ENCODE measurements at regions not wholly inside any gene's neighbourhood (a gene's known extent, or its start where the extent isn't known, plus 50 kb on each side); places are given as distances from the start of the nearest gene placed in this dataset.

DNA sequence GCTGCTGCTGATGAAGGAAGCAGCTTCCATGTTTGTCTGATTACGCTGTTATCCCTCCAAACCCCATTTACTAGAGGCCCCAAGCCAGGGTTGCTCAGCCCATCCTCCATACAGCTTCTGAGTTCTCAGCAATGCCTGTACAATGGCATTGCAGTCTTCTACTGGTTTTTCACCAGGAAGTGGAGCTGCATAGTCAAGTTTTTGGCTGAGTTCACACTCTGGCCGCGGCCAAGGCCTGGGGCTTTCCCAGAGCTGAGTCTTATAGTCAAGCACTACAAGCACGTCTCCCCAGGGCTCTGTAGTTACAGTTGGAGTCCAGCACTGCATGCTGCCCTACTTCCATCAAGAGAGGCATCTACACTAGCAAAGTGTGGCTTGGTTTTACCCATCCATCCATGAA lies 182.5 kb downstream of the POU4F1 start:
- DNase-seq, result no peak

DNA sequence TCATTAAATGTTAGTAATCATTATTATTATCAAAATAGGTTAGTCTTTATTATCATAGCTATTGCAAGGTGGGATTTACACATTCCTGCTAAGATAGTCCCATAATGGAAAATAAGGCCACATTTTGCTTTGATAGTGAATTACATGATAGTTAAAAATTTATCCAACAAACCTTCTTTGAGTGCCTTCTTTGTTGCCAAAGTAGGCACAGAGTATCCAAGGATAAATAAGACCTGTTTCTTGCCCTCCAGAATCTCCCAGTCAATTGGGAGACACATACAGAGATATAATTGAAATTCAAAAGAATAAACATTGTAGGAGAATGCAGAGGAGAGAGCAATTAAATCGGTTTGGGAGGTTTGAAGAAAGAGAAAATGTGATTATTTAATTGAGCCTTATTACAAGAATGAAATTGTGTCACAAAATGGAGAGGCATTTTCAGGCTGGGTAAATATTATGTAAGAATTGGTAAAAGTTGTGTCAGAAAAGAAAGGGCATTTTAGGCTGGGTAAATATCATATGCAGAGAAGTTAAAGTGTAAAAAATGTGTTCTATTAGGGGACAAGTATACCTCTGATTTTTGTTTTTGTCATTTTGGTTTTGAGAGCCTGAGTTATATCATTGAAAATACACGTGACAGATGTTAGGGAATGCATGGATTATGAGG lies 189.3 kb downstream of the POU4F1 start:
- DNase-seq, result no peak

DNA sequence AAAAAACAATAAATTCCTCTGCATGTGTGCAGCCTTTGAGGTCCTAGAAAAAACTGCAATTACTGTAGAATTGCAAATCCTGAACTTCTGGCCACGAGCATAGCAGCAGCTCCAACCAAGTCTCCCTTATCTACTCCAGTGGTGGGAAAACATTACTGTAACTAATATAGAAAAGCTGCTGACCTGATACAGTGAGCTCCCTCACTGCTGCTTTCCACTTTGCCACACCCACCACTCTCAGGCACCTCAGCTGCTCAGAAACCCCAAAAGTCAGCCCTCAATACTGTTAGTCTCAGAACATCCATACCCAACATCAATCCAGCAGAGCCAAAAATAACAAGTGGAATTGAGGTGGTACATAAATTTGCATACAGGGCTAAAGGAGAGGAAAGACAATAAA lies 192.5 kb downstream of the POU4F1 start:
- DNase-seq, result no peak

DNA sequence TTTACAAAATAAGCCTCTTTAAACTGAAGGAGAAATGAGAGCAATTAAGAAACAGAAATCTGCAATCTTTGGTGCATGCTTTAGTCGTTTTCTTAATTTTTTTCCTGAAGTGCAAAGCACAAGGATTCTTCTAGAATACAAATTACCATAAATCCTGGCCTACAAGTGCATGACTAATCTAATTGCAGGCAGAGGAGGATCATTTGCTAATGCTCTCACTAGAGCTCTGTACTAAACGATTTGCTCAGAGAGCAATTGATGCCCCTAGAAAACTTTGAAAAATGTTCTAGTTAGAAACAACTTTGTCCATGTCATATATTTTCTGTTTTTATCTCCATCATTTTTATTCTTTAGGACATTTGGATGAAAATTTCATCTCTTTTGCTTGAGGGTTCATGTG lies 193.2 kb downstream of the POU4F1 start:
- no peak for DNase-seq

DNA sequence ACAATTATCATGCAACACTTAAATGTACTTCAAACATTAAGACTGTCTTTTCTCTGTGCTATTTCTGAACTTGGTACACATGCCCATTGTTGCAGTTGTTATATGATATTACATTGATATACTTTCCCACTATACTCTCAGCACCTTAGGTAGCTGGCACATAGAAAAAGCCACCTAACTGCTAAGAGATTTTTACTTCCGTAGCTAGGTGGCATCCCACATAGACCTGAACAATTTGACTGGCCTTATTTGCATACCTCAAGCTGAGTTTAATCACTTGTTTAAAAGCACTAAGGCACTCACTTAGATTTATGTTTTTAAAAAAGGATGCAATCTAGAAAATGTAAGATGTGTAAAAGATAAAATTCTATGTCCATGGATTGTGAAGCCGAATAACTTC lies 194.2 kb downstream of the POU4F1 start:
- DNase-seq, result no peak

DNA sequence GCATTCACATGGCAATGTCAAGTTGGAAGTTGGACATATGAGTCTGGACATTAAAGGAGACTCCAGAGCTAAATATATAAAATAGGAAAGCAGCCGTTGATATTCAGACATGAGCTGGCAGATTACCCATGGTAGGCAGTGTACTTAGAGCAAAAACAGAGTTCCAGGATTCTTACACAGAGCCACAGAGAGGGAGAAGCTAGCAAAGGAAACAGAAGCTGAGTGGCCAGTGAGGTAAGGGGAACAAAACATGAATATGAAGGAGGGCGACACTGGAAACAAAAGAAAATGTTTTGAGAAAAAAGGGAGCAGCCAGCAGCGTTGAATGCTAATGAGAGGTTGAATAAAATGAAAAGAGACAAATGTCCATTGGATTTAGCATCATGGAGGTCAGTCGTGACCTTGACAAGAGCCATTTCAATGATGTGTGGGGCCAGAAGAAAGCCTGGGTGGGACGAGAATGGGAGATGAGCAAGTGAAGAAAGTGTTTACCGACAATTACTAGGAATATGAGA lies 198.4 kb downstream of the POU4F1 start:
- no peak for DNase-seq

DNA sequence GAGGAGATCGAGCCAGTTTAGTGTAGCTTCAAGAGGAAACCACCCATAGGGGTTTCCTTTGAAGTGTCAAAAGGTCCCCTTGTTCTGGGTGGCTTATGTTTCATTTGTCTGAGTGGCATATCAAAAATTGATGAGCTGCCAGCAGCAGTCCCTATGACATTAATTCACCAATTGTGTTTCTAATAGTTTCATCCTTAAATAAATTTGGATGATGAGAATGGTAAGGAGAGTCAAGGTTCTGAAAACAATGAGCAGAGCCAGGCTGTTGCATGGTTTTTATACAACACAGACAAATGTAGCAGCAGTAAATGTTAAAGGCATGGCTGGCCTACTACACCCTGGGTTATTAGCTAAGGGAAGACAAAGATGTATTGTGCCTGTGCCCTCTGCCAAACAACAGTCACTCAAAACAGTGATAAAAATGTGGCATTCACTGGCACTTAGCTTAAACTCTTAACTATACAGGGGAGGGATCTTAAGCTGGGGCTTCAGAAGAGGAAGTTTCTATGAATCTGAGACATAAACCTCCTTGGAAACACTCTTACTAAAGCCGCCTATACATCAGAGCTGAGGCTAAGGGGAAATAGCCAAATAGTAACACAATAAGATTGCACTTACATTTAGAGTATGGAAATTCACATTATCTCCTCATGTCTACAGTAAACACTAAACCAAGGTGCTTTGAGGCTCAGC lies 200.5 kb downstream of the POU4F1 start:
- DNase-seq, result no peak

DNA sequence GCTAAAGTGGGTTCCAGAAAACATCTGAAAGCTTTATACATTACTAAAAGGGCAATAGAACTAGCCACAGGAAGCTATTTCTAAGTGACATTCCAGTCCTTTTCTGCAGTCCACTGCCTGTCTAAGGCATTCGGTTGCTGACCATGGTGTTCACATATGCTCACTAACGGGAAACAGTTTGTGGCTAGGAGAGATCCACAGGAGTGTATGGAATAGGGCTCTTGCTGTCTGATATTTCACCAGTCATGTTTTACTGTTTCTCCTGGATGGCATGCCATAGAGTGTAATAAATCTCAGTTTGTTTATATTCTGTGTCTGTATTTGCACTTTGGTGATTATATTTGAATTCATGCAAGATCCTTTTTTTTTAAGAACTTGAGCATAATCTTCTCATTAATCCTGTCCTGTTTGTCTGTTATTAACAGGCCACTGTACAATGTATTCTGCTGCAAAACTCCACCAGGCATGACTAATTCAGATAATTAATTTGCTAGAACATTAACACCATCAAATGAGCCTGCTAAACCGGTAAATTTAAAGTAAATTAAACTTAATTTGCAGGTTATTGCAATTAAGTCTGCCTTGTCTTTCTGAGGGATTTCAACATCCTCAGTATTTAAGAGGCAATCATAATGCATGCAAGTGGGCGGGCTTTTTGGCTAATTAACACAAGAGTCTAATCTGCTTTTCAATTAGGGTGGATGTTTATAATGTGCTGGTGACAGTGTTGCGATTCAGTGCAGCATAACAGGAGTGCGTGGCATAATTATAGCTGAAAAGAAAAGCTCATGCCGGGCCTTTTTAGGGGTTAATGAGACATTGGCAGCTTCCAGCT lies 201.3 kb downstream of the POU4F1 start:
- DNase-seq, result no peak

DNA sequence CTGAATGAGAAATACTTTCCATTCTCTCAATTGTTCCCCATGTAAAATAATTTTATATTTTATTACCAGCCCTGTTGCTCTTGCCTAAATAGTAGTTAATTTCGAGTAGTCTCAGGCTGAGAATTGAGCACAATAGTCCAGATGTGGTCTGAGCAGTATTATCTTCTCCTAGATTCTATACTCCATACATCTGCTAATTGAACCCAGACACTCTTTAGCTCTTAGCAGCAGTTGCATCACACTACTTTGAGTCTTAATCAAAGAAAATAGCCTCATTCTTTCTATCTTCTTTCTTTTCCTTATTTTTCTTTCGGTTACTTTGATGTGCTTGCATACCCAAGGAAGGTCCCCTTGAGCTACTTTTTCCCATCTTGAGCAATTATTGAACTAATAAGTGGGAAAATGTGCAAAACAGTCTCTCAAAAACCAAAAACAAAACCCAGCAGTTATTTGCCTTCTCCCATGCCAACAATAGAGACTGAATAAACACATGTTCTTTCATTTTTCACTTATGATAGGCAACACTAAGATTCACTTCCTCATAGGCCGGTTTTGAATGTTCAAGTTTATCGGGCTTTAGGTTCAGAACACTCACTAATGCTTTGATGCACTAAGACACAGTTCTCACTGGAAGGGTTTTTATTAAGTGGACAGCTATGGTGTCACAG lies 204.5 kb downstream of the POU4F1 start:
- no peak for DNase-seq

DNA sequence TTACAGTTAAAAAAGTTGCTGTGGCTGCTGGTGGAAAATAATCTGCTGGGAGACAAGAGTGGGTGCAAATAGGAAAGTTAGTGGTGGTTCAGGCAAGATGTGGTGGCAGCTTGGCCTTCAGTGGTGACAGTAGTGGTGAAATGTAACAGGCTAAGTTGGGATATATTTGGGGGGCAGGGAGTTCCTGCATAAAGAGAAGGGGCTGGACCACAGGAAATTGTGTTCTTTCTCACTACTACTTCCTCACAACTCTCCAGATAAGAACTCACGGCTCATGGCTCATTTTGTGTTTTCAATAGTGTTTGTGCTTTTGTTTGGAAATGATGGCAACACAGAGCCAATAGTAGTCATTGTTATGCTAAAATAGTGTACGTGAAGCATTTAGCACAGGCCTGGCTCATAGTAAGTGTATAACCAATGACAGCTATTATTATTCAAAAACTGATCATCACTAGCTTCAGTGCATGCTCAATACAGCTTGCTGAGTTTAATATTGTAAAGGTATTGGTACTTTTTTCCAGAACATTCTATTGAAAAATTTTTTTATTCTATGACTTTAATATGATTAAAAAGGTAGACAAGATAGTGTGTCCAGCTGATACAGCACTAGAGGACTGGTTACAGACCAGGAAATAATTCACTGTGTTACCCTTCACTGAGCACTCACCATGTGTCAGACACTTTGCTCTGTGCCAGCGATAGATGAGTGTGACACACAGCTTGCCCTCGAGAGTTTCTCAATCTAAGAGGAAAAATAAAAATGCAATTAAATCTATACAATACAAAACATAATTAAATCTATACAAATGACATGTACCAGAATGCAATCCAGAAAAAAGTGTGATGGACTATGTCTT lies 209.8 kb downstream of the POU4F1 start:
- DNase-seq, result no peak

DNA sequence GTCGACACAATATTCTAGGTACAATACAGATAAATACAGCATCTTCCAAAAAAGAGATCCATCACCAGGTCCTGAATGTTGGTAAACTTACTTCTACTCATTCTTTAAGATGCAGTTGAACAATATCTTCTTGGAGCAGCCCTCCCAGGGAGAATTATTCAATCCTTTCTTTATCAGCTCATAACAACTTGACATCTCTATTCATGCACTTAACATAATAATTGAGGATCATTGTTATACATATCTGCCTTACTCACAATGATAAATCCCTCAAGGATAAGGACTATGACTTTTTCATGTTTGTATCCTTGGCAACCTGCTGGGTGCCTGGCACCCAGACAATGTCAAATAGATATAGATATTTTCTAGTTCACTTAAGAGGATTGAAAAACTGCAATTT lies 219.5 kb downstream of the POU4F1 start:
- no peak for DNase-seq

DNA sequence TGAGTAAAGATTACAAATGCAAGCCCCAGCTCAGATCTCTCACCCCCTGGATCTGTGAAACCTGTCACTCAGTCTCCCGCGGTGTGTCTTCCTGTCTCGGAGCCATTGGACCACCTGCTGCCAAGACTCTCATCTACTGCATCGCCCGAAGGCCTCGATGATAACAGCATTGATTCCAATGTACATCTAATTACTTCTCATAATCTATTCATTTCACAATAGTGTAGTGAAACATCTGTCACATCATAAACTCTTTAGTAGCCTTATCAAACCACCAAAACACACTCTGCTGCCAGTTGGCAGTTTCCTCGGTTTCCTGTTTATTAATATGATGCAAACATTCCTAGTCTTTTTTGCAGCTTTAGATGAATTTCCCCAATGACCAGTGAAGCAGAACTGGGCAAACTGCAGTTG lies 220.3 kb downstream of the POU4F1 start:
- DNase-seq, result peak in 1 of 2 experiments; percentile 28

DNA sequence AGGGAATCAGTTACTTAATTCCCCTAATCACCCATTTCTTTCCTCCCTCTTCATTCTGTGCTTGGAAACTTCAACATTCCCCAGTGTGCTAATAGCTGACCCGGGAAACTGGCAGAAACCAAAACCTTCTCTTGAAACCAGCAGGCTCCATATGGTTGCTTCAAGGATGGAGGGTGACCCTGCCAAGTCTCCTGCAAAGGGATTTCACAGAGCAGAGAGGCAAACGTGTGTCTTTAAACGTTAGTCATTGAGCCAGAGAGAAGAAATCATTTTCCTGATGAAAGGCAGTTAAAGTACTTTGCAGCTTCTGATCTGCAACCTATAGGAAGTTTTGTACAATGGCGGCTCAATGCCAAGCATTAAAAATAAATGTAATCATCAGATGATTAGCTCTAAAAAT lies 220.9 kb downstream of the POU4F1 start:
- peak in 1 of 2 experiments; percentile 70 for DNase-seq

DNA sequence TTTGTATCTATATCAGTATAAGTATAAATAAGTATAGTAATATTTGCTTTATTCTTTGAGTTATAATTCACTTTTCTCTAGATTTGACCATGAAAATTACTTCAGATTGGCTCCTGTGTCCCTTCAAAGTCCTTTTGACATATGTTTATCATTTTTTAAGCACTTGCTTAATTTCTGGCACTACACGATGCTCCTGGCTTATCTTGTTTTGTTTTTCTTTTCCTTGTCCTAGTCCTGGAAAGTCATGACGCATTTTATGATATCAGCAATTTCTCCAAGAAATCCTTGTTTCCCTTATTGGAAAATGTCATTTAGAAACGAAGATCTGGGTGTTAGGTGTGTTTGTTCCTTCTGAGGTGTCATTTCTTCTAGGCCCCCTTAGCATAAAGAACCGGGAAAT lies 226.5 kb downstream of the POU4F1 start:
- no peak for DNase-seq

DNA sequence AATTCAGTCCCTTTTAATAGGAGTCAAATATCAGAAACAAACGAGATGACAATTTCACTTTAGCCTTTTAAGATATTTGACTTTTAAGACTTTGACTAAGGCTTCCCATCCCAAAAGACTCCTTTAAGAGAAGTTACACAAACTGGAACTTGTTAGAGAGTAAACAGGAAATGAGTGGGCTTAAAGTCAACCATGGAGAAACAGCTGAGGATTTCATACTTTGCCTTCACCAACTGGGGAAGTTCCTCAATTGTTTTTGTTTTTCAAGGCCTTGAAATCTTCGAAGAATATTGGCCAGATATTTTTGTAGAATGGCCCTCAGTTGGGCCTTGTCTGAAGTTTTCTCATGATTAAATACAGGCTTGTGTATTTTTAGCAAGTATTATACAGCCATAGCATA lies 227.3 kb downstream of the POU4F1 start:
- no peak for DNase-seq

DNA sequence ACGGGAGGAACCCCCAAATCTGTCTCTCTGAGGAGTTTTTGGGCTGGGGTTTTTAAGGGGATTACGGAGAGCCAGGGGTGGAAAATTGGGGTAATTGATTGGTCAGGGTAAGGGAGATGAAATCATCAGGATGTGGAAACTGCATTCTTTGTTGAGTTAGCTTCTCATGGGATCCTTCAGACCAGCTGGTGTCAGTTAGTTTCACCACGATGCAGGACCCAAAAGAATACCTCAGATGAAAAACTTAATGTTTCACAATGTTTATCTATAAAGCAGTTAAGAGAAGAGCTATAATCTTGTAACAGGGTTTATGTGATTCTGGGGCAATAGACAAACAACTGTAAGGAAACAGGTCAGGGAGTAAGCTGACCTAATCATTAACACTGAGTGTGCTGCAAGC lies 230.8 kb downstream of the POU4F1 start:
- no peak for DNase-seq

DNA sequence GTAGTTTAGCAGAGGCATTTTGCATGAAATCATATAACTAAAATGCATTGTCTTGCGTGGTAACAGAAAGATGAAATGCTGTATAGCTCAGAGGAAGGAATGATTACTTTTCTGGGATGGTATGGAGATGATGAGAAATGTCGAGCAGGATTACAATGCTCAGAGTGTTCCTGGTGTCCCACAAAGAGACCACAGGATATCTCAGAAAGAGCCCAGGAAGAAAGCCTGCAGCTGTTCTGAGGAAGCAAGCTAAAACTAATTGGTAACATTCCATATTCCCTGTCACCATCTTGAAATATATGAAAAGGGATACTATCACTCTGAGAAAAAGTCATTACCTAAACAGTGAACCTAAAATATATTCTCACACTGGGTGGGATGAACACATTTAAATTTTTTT lies 233.1 kb downstream of the POU4F1 start:
- no peak for DNase-seq

DNA sequence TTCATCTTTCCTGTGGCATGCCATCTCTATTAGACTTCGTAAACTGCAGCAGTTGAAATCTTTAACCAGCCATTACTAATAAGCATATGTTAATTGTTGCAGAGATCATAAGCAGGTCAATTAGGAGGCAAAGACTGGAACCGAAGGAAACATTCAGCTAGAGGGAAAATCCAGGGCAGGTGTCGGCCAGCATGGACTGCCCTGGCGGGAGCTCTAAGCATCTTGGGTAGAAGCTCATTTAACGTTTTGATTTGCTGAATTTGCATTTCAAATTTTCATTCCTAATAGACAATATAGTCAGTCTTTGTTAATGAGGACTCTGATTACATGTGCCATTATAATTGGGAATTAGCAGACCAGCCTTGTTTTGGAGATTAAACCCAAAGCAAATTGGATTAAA lies 238.6 kb downstream of the POU4F1 start:
- no peak for DNase-seq

DNA sequence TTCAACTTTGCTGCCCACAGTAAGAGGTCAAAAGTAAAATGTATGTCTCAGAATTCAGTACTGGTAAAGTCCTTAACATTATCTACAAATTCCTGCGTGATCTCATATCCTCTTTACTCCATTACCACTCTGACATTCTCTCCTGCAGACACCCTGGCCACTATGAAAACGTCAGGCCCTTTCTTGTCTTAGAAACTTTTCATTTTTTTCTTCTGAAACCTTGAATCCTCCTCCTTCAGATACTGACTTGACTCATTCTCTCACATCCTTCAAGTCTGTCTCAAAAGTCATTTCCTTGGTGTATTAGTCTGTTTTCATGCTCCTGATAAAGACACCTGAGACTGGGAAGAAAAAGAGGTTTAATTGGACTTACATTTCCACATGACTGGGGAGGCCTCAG lies 262.3 kb downstream of the POU4F1 start:
- no peak for DNase-seq

DNA sequence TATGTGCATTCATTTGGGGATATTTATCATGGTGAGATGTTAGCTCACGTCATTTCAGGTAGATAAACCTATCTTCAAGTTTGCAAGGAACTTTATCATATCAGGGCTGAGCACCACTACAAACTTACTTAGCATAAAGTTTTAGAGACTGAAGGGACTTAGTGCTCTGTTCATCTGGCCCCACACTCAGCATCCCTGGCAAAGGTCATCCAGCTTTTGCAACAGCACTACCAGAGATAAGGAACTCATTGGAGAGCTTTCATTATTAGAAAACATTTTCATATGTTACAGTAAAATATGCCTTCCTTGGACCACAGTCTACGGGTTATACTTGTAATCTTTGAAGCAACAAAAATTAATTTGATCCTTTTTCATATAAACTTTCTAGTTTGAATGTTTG lies 263.4 kb downstream of the POU4F1 start:
- no peak for DNase-seq

DNA sequence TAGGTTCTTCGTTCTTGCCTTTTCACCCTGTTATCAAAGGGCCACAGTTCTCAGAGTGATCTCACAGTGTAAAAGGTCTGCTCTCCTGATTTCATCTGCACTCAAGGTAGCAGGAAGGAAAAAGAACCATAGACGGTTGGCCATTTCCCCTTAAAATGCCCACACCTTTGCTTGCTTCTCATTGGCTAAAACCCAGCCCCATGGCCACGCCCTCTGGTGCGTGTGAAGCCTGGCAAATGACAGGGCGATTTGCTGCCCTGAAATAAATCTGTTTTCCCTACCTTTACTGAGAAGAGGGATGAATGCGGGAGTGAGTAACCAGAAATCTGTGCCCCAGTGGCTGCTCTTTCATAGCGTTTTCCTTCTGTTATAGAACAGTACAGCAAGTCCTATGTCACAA lies 269.3 kb downstream of the POU4F1 start:
- no peak for DNase-seq

DNA sequence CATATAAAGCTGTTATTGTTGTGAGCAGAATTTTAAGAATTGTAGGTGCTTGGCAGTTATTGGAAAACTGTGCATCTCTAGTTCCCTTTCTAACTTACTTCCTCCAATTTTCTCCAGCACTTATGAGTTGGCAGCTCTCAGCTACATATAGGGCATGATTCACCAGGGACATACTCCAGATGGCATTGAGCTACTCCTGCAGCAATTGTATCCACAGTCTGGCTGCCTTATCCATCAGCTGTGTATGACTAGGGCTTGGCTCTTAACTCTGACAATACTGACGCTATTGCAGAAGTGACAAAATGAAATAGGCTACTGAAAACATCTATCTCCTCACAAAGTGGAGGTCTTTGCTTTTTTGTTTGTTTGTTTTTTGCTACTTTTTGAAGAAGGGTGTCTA lies 276.7 kb downstream of the POU4F1 start:
- no peak for DNase-seq
